ENCODE measurements at regions not wholly inside any gene's neighbourhood (a gene's known extent, or its start where the extent isn't known, plus 50 kb on each side); places are given as distances from the start of the nearest gene placed in this dataset.

DNA sequence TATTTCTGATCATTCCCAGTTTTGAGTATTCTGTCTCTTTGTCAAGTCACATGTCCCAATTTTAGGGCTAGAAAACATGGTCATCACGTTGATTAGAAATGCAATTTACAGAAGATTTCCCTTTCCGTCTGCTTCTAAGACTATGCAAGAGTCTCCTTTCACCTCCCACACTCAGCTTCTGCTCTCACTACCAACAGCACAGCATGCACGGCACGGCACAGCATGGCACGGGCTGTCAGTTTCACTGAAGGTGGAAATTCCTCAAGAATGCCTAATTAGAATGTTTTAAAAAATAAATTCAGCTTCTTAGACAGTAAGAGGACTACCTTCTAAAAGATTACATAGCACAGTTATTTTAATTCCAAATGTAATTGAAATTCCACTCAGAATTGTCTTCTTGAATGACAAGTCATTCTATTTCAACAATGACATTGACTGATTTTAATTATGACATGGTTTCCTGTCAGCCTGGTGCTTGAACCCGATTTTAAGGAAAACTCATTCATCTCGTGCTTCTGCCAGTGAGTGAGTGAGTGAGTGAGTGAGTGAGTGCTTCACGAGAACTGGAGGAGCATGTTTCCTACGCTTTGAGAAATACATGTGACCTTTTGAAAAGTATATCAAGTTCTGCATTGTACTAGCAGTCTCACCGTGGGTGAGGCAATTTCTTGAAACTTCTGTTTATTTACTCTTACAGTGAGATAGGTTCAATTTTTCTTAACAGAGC is 124.8 kb upstream of the SORBS2 start:
- H3K36me3 ChIP-seq (ENCODE audit: control insufficient read depth in 2 of 2, insufficient read depth in 1 of 2, low read length in 2 of 2): no peaks in the 10 kb centered on the region
- no peak overlapping the region for H3K27ac ChIP-seq (ENCODE audit: extremely low read depth, low read depth, low read length)
- H3K9me3 ChIP-seq (ENCODE audit: control insufficient read depth, insufficient read depth, low read depth, low read length): no peaks in the 10 kb centered on the region
- no peak overlapping the region for H3K4me3 ChIP-seq (ENCODE audit: low read depth, low read length)
- no peak for TF ChIP-seq ZNF146 (tag by site-specific recombination; IDR thresholded peaks at IDR 0.05)
- no peak for TF ChIP-seq ZNF658 (tag by site-specific recombination; IDR thresholded peaks at IDR 0.05)
- TF ChIP-seq ZNF175 (tag by site-specific recombination; IDR thresholded peaks at IDR 0.05): no peak
- TF ChIP-seq ZNF239 (tag by site-specific recombination; IDR thresholded peaks at IDR 0.05): no peak
- no peak for TF ChIP-seq HOXA7 (CRISPR knock-in tag; IDR thresholded peaks at IDR 0.05; ENCODE audit: borderline replicate concordance)
- no peak for TF ChIP-seq SALL2 (tag by site-specific recombination; IDR thresholded peaks at IDR 0.05; ENCODE audit: borderline replicate concordance)
- TF ChIP-seq ZNF660 (tag by site-specific recombination; IDR thresholded peaks at IDR 0.05): no peak
- TF ChIP-seq ZNF585B (tag by site-specific recombination; IDR thresholded peaks at IDR 0.05): no peak
- no peak for TF ChIP-seq ZNF23 (tag by site-specific recombination; IDR thresholded peaks at IDR 0.05; ENCODE audit: borderline replicate concordance)
- TF ChIP-seq ZBTB49 (tag by site-specific recombination; IDR thresholded peaks at IDR 0.05; ENCODE audit: low read depth): no peak
- TF ChIP-seq SETDB1 (IDR thresholded peaks at IDR 0.05; ENCODE audit: insufficient read length, low read length): no peak
- TF ChIP-seq ZNF302 (tag by site-specific recombination; IDR thresholded peaks at IDR 0.05; ENCODE audit: low read depth): no peak
- no peak for TF ChIP-seq ZBTB1 (tag by site-specific recombination; IDR thresholded peaks at IDR 0.05)
- TF ChIP-seq ZNF664 (tag by site-specific recombination; IDR thresholded peaks at IDR 0.05): no peak
- ChIA-PET POLR2A (no interaction called here), CTCF (interaction anchor here (1.0 kb wide), 1 partner anchor 296 kb away, joined by 3 read pairs; no protein-coding TSS in a partner anchor)
- H3K4me1 ChIP-seq (ENCODE audit: control insufficient read depth, insufficient read depth, low read length): no peaks in the 10 kb centered on the region

GRCh38 chr4:185938654-185939053 is 126.7 kb upstream of the SORBS2 start:
- no peaks in the 10 kb centered on the region for H3K36me3 ChIP-seq (ENCODE audit: control insufficient read depth in 2 of 2, insufficient read depth in 1 of 2, low read length in 2 of 2)
- no peaks in the 10 kb centered on the region for H3K9me3 ChIP-seq (ENCODE audit: control insufficient read depth, insufficient read depth, low read depth, low read length)
- POLR2A ChIA-PET: no interaction called here
- no peaks in the 10 kb centered on the region for H3K4me1 ChIP-seq (ENCODE audit: control insufficient read depth, insufficient read depth, low read length)
- TF ChIP-seq ZNF391 (tag by site-specific recombination; IDR thresholded peaks at IDR 0.05; ENCODE audit: borderline replicate concordance, low read depth) (no peak), MYNN (tag by site-specific recombination; IDR thresholded peaks at IDR 0.05; ENCODE audit: borderline replicate concordance) (no peak), ZNF791 (tag by site-specific recombination; IDR thresholded peaks at IDR 0.05) (no peak), ZNF132 (tag by site-specific recombination; IDR thresholded peaks at IDR 0.05; ENCODE audit: borderline replicate concordance) (no peak), ZNF513 (tag by site-specific recombination; IDR thresholded peaks at IDR 0.05) (no peak), SCRT2 (tag by site-specific recombination; IDR thresholded peaks at IDR 0.05) (no peak), ZNF266 (tag by site-specific recombination; IDR thresholded peaks at IDR 0.05; ENCODE audit: low read depth) (no peak), OSR2 (tag by site-specific recombination; IDR thresholded peaks at IDR 0.05) (no peak), ZNF311 (tag by site-specific recombination; IDR thresholded peaks at IDR 0.05; ENCODE audit: borderline replicate concordance) (no peak), ZFP41 (tag by site-specific recombination; IDR thresholded peaks at IDR 0.05; ENCODE audit: borderline replicate concordance) (no peak), ZNF558 (tag by site-specific recombination; IDR thresholded peaks at IDR 0.05) (no peak), ELK4 (IDR thresholded peaks at IDR 0.05; ENCODE audit: borderline replicate concordance, low read depth, low read length) (no peak), ZNF140 (tag by site-specific recombination; IDR thresholded peaks at IDR 0.05) (no peak), ZNF777 (tag by site-specific recombination; IDR thresholded peaks at IDR 0.05; ENCODE audit: borderline replicate concordance) (no peak), ZNF362 (tag by site-specific recombination; IDR thresholded peaks at IDR 0.05) (no peak), RBAK (tag by site-specific recombination; IDR thresholded peaks at IDR 0.05) (no peak), ZNF341 (tag by site-specific recombination; IDR thresholded peaks at IDR 0.05; ENCODE audit: low read depth) (no peak)
- H3K4me3 ChIP-seq (ENCODE audit: low read depth, low read length): no peak overlapping the region
- CTCF ChIA-PET: no interaction called here
- no peak overlapping the region for H3K27ac ChIP-seq (ENCODE audit: extremely low read depth, low read depth, low read length)
